ENCODE measurements at regions not wholly inside any gene's neighbourhood (a gene's known extent, or its start where the extent isn't known, plus 50 kb on each side); places are given as distances from the start of the nearest gene placed in this dataset.

GRCh38 chr10:47244560-47245500 lies 55.2 kb upstream of the GDF10 start:
- Histone ChIP-seq H3K36me3 (ENCODE audit: control insufficient read depth, insufficient read depth, low read length) (no peaks in the 10 kb centered on the region), H3K4me1 (ENCODE audit: control insufficient read depth, extremely low read depth, insufficient read depth, low read length) (no peaks in the 10 kb centered on the region), H3K9me3 (ENCODE audit: control insufficient read depth, insufficient read depth, low read depth, low read length) (no peaks in the 10 kb centered on the region), H3K4me3 (replicated peaks in 1 of 4; ENCODE audit: control extremely low read depth in 1 of 4, insufficient read depth in 1 of 4, low read depth in 3 of 4, low read length in 4 of 4) (no peak overlapping the region), H3K4me2 (ENCODE audit: extremely low read depth, insufficient read depth, low read length) (no peak overlapping the region), H3K27ac (ENCODE audit: insufficient read depth, low read length) (no peak overlapping the region), H3K79me2 (ENCODE audit: control insufficient read depth, insufficient read depth, low read length) (no peaks in the 10 kb centered on the region), H4K20me1 (ENCODE audit: control insufficient read depth, extremely low read depth, insufficient read depth, low read length) (no peaks in the 10 kb centered on the region), H3K9ac (ENCODE audit: insufficient read depth, low read length) (no peak overlapping the region), H3K27me3 (ENCODE audit: control insufficient read depth, insufficient read depth, low read length) (peaks cover 10% of the 10 kb centered on the region), H2AFZ (ENCODE audit: low read length) (no peak overlapping the region)
- DNase-seq (ENCODE audit: low read depth in 2 of 2): no peak
- TF ChIP-seq EZH2 (IDR thresholded peaks at IDR 0.05; ENCODE audit: low read length, missing control alignments) (no peak), CTCF (conservative IDR thresholded peaks at IDR 0.05 in 1 of 2, IDR thresholded peaks at IDR 0.05 in 1 of 2; ENCODE audit: low read depth in 1 of 2, low read length in 2 of 2) (no peak)

DNA sequence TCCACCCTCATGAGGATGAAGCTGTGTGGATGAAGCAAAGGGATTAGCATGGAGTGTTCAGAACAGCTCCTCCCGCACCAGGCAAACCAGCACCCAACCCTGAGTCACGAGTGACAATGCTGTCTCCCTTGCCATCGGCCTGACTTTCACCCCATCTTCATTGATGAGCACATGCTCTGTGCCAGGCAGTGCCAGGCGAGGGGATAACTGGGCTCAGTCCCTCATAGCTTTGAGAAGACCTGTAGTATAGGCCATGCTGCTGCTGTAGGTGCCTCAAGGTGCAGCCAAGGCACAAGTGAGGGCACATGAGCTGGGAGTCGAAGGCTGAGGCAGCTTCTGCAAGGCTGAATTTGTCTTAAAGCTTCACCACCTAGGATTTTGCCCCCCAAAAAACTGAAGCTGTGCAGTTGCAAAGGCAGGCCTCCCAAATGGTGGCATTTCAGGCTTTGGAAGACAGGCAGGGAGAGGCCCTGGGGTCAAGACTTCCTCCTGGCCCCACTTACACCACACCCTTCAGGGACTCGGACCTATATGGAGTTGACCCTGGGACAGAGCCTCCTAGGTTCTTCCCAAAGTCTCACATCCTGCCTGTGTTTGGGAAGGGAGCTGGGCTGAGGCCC lies 54.2 kb upstream of the GDF10 start:
- Histone ChIP-seq H2AFZ (ENCODE audit: low read length) (no peak overlapping the region), H3K4me2 (ENCODE audit: extremely low read depth, insufficient read depth, low read length) (no peak overlapping the region), H3K9me3 (ENCODE audit: control insufficient read depth, insufficient read depth, low read depth, low read length) (no peaks in the 10 kb centered on the region), H3K27ac (ENCODE audit: insufficient read depth, low read length) (no peak overlapping the region), H3K36me3 (ENCODE audit: control insufficient read depth, insufficient read depth, low read length) (no peaks in the 10 kb centered on the region), H3K9ac (ENCODE audit: insufficient read depth, low read length) (no peak overlapping the region), H3K4me3 (replicated peaks in 1 of 4; ENCODE audit: control extremely low read depth in 1 of 4, insufficient read depth in 1 of 4, low read depth in 3 of 4, low read length in 4 of 4) (no peak overlapping the region), H4K20me1 (ENCODE audit: control insufficient read depth, extremely low read depth, insufficient read depth, low read length) (no peaks in the 10 kb centered on the region), H3K79me2 (ENCODE audit: control insufficient read depth, insufficient read depth, low read length) (no peaks in the 10 kb centered on the region), H3K27me3 (ENCODE audit: control insufficient read depth, insufficient read depth, low read length) (peaks cover 13% of the 10 kb centered on the region), H3K4me1 (ENCODE audit: control insufficient read depth, extremely low read depth, insufficient read depth, low read length) (no peaks in the 10 kb centered on the region)
- no peak for DNase-seq (ENCODE audit: low read depth in 2 of 2)
- no peak for TF ChIP-seq EZH2 (IDR thresholded peaks at IDR 0.05; ENCODE audit: low read length, missing control alignments)

- H3K4me1 ChIP-seq (ENCODE audit: control insufficient read depth, extremely low read depth, insufficient read depth, low read length): no peaks in the 10 kb centered on the region
These were observed 53.4 kb upstream of the GDF10 start for GRCh38 chr10:47246406-47247147.

More at GRCh38 chr10:47246406-47247147, 53.4 kb upstream of the GDF10 start:
- peaks cover 8% of the 10 kb centered on the region for H3K27me3 ChIP-seq (ENCODE audit: control insufficient read depth, insufficient read depth, low read length)
- no peak overlapping the region for H3K4me2 ChIP-seq (ENCODE audit: extremely low read depth, insufficient read depth, low read length)
- no peaks in the 10 kb centered on the region for H3K9me3 ChIP-seq (ENCODE audit: control insufficient read depth, insufficient read depth, low read depth, low read length)
- no peak overlapping the region for H3K27ac ChIP-seq (ENCODE audit: insufficient read depth, low read length)
- H3K4me3 ChIP-seq (replicated peaks in 1 of 4; ENCODE audit: control extremely low read depth in 1 of 4, insufficient read depth in 1 of 4, low read depth in 3 of 4, low read length in 4 of 4): no peak overlapping the region
- H3K79me2 ChIP-seq (ENCODE audit: control insufficient read depth, insufficient read depth, low read length): no peaks in the 10 kb centered on the region
- H3K9ac ChIP-seq (ENCODE audit: insufficient read depth, low read length): no peak overlapping the region
- no peaks in the 10 kb centered on the region for H3K36me3 ChIP-seq (ENCODE audit: control insufficient read depth, insufficient read depth, low read length)
- no peak overlapping the region for H2AFZ ChIP-seq (ENCODE audit: low read length)
- no peak for TF ChIP-seq CTCF (conservative IDR thresholded peaks at IDR 0.05 in 1 of 2, IDR thresholded peaks at IDR 0.05 in 1 of 2; ENCODE audit: low read depth in 1 of 2, low read length in 2 of 2)
- TF ChIP-seq EZH2 (IDR thresholded peaks at IDR 0.05; ENCODE audit: low read length, missing control alignments): no peak
- no peak for DNase-seq (ENCODE audit: low read depth in 2 of 2)
- H4K20me1 ChIP-seq (ENCODE audit: control insufficient read depth, extremely low read depth, insufficient read depth, low read length): no peaks in the 10 kb centered on the region

Measured in fibroblast of lung (primary cell).